ELF-1 (cell line): ENCODE measurements at regions not wholly inside any gene's neighbourhood (a gene's known extent, or its start where the extent isn't known, plus 50 kb on each side); places are given as distances from the start of the nearest gene placed in this dataset.
A peak's percentile ranks its signal among the peaks of the same experiment; 100 is the strongest.

Source experiments
- DNase-seq: peaks from one replicate; pipeline ENCODE4 v3.0.0-alpha.2; 2016; ENCODE audit warnings: low read depth, low spot score

- no peak for DNase-seq
Measured at GRCh38 chr5:133797167-133797566, 171.3 kb downstream of the C5orf15 start.

DNA sequence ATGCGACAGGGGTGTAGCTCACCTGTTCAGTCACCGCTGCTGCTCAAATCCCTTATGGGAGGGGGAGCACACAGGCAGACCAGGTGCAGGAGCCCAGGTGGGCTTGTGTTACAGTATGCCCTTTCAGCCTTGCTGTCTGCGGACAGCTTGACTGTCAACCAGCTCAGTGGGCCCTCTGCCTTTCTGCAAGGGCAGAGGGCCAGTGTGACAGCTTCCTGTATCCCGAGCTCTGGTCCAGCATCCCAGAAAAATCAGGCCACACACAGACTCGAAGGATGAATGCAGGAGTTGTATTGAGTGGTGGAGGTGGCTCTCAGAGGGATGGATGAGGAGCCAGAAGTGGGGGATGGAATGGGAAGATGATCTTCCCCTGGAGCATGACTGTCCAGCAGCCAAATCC lies 172.2 kb downstream of the C5orf15 start:
- DNase-seq: no peak

DNA sequence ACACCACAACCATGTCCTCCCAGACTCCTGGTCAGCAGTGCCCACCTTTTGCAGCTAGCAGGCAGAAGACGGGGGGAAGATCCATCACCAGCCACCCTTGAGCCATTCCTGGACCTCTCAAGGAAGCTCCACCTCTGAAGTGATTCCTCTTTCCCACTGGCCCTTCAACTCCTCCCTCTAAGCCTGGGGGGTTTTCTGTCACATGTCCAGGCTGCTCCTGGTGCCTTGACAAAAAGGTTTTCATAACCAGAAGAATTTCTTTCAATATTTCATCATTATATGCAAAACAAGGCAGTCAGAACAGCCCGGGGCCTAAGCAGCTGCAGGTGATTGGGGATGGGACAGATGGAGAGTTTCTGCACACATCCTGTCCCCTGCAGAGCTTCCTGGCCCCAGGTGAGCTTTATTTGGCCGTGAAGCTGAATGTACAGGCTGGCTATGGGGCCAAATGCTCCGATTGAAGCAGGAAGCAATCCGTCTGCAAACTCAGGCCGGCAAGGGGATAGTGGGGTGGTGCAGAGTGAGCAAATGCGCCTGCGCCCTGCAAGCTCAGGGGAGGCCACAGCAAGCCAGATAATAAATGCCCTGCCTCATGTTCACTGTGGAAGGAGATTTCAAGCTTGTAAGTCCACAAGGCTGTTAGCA lies 173.5 kb downstream of the C5orf15 start:
- peak; percentile 24 for DNase-seq

DNA sequence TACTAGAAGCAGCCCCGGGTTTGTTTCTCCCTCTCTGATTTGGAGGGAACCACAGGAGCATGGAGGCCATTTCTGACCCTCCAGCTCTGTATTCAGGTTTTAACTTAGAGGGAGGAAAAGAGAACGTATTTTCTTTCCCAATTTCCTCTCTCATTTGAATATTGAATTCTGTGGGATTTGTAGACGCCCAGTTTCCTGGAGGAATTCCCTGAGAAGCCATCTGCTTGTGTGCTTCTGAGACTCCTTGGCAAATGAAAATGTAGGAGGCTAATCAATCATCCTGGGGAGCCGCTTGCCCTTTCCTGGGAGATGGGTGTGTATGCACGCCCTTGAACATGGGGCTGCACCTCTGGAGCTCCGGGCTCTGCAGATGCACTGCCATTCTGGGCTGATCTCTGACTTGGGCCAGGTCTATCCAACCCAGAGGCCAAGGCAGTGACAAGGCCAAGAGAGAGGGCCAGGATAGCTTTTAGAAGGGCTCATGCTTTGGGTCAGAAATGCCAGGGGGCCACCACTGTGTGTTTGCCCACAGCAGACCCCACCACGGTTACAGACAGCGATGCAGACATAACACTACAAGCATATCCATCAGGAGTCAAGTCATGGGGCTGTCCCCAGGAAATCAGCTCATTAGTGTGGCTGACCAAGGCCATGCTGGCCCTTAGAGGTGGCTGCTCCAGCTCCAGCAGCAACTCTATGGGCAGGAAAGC lies 174.5 kb downstream of the C5orf15 start:
- DNase-seq: no peak

DNA sequence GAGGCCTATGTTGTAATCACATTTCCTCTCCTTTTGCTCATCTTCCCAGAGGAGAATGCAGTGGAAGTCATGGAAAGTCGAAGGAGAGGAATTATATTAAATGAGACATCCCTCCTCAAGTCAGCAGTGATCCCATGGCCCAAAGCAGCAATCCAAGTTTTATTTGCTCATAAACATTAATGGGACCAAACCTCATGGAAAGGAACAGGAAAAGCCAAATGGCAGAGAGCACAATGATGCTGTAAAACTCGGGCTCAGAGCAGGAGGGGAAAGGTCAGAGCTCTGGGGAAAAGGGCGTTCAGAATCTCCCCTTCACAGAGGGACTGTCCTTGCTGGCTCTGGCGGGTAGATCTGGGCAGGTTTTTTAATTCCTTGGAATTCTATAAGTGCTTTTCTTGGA lies 175.8 kb downstream of the C5orf15 start:
- DNase-seq: no peak

DNA sequence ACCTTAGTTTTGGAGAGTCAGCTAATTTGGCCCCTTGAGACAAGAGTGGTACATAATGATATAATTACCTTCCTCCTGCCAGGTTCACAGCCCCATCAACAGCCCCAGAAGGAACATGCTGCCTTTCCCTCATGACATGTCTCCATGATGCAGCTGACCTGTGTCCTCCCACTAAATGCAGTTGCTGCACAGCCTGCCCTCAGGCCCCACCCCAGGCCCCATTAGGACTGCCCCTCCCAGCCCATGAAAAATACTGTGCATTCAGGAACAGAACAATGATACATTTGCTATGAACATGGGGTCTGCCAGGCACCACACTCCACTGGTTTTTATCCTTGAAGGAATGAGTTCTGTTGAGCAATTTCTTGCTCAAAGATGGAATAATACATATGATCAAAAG lies 176.4 kb downstream of the C5orf15 start:
- DNase-seq: no peak

DNA sequence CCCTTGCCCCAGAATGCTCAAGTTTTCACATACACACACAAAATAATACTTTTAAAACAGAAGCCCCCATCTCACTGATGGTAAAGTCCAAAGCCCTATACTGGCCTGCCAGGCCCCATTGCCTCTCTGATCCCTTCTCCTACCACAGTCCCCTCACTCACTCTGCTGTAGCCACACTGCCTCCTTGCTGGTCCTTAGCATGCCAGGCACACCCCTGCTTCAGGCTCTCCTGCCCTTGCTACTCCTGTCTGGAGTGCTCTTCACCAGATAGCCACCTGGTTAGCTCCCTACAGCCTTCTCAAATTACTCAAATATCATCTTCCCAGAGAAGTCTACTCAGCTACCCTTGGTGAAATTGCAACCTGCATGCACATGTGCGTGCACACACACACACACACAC lies 177.5 kb downstream of the C5orf15 start:
- no peak for DNase-seq

DNA sequence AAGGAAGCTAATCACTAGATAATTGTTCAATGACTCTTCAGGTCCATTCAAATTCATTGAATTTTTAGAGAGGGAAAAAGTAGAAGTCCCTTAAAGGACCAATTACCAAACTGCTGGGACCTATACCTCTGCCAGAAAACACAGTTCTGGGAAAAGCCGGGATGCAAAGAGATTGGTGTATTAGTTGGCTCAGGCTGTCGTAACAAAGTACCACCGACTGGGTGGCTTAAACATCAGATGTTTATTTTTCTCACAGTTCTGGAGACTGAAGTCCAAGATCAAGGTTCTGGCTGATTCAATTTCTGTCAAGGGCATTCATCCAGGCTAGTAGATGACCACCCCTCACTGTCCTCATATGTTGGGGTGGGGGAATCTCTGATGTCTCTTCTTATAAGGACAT lies 177.1 kb upstream of the FSTL4 start:
- DNase-seq: no peak

DNA sequence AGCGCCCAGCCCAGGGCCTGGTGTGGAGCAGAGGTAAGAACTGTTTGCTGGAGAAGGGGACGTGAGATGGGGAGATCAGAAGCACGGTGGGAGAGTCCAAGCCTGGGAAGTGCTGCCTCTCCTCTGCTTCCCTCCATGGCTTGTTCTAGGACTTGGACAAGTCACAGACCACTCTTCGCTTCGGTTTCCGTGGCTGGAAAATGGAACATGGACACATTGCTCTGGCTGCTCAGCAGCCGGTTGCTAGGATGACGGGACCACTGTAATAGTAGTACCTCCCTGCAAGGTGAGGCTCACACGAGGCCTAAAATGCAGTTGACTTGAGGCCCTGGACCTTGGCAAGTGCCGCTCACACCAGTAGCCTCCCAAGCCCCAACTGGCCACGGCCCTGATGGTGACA lies 175.8 kb upstream of the FSTL4 start:
- no peak for DNase-seq

GRCh38 chr5:133786420-133786819 lies 174.1 kb upstream of the FSTL4 start:
- no peak for DNase-seq

- no peak for DNase-seq
Measured at GRCh38 chr5:133785182-133785581, 172.8 kb upstream of the FSTL4 start.

GRCh38 chr5:133783481-133783880 lies 171.1 kb upstream of the FSTL4 start:
- DNase-seq: no peak

DNA sequence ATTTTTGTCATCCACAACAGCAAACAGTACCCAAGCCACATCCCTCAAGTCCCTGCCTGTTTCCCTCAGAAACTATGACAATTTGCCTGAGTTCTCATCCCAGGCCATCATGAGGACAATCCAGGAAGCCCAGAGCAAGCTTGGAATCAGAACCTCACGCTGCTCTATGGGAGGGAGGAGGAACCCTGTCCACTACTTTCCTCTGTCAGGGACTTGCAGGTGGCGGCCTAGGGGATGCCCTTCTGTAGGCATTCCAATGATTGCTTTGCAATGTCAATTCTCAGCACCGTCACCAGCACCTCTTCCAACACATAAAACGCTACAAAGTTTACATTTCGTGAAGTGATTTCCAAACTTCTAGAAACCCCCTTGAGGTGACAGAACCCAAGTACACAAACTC lies 170.4 kb upstream of the FSTL4 start:
- DNase-seq: no peak

DNA sequence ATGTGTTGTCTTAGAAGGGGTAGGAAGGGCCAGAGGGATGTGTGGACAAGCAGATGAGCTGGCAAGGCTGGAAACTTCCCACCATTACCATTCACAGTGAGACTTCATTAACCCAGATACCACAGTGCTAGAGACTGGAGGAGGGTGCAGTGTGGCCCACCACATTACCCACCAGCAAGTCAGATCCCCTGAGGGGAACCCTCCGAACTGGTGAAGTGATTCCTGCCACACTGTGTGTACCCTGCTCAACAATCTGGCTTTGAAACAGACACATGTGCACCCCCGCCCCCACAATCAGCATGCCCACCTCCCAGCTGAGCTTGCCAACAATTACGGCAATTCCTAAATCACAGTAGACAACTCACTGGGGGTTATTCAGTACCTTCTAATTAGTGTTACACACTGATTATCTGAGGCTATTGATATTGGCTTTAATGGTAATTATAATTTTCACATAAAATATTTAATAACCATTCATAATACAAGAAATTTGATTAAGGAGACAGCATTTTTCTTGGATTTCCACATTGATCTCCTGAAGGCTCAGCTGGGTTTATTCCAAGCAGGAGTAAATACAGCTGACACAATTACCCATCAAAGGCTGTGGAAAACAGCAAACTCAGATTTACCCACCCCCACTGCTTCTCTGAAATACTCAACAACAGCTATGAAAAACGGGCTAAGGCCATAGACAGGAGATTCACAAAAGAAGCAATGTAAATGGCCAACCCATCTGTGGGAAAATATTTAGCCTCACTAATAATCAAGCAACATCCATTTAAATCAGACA lies 169.3 kb upstream of the FSTL4 start:
- no peak for DNase-seq

- DNase-seq: no peak
Measured at GRCh38 chr5:133780619-133781280, 168.4 kb upstream of the FSTL4 start.

DNA sequence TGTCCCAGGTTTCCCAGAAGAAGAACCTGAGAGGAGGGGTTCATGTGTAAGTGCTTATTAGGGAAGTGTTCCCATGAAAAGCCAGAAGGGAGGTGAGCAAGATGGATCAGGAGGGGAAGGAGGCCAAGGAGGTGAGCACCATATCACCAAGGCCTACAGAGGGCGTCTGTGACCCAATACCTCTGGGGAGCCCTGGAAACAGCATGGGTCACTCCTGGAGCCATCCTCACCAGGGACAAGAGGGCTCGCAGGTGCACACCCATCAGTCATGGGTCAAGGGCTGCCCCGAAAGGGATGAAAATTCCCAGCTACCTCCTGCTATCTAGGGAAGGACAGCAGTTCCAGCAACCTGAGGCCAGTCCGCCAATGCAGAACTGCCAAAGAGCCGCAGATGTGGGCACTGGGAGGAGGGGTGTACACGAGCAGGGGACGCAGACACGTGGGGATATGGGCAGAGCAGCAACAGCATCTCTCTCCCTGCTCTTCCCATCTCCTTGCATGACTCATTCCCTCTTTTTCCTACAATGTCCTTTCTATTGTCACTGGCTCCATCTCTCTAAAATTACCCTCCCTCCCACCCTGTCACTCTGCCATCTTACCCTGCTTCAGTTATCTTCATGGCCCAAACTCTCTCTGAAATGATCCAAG lies 167.6 kb upstream of the FSTL4 start:
- DNase-seq: no peak

DNA sequence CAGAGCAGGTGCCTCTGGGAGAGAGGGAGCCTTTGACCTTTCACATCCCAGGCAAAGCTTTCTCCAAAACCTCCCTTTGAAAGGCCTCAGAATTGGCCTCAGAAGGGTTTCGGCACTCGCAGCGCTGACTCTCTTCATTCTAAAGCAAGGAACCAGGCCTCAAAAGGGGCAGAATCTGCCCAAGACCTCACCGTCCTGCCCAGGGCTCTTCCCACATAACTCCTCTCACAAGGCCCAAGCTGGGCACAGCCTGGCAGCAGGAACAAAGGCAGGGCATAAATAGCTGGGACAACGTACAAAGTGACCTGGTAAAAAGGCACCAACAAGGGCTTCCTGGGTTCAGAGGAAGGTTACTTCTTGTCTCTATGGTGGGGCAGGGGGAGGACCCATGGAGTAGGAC lies 166.3 kb upstream of the FSTL4 start:
- DNase-seq: no peak

- DNase-seq: no peak
Measured at GRCh38 chr5:133777951-133778350, 165.6 kb upstream of the FSTL4 start.

DNA sequence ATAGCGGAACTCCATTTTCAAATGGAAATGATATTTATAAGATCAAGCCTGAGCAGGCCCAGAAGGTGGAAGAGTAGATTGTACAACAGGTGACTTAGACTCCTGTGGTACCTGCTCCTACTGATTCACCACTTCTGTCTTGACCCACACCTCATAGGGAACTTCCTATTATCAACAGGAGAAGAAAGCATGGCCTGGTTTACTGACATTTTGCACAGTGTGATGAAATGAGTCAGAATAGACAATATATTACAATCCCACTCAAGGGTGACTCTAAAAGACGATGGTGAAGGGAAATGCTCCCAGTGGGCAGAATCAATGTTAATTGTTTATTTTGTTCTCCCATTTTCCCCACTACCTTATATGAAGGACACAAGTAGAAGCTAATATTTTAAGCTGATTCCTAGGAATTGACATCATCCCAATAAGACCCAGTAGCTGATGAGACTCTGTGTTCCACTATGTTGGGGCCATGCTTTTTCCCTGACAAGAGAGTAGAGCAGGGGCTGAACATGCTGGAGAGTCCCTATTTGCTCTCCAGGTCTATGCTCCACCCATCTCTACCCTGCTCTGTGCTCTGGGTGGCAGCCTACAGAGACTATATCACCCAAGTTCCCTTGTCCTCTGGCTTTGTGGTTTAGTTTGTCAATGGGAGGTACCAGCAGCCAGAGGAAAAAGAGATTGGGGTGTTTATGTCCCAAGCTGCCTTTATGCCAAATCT lies 163.4 kb upstream of the FSTL4 start:
- DNase-seq: no peak

DNA sequence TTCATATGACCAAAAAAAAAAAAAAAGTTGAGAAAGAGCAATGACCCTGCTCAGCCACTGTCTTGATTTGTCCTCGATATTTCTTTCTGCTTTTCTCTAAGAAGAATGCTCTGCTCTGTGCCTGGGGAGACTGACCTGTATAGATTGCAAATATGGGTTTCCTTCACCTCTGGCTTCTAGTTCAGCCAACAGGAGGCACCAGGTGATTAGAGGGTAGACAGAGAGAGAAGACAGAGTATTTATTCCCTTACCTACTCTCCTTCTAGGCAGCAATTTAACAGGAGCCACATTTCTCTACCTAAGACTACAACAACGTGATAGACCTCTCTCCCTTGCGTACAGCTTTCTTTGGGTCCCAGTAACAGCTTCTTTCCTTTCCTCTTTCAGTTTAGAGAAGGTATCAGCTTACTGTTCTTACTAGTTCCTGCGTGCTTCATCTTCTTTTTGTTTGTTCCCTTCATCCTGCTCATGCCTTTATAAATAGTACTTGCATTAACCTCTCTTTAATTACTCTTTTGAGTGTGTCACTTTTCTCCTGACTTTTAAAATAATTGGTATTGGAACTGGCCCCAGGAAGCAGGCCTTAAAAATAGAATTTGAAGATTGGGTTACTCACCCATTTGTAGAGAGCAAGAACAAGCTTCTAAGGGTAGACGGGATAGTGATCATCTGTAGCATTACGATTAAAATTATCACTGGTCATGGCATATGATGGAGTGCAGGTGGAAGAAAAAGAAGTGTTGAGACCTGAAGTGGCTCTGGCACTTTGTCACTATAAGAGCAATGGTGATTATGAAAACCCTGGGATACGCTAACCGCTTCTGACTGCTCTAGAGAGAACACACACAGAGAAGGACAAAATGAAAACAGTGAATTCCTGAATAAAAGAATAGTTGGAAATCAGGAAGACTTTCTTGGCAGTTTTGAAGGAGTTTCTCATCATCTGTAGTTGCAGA lies 161.2 kb upstream of the FSTL4 start:
- no peak for DNase-seq
